GM12873 (cell line): ENCODE measurements at regions not wholly inside any gene's neighbourhood (a gene's known extent, or its start where the extent isn't known, plus 50 kb on each side); places are given as distances from the start of the nearest gene placed in this dataset.

Experiments used
- TF ChIP-seq, protein P1 (sequence below): IDR thresholded peaks from 2 replicates; pipeline ENCODE4 v1.5.1; 2012; ENCODE audit warnings: low read depth, mild to moderate bottlenecking, moderate library complexity, low read length, control low read depth; ENCODE audit not compliant: insufficient read depth; ENCODE audit errors: missing control alignments

DNA sequence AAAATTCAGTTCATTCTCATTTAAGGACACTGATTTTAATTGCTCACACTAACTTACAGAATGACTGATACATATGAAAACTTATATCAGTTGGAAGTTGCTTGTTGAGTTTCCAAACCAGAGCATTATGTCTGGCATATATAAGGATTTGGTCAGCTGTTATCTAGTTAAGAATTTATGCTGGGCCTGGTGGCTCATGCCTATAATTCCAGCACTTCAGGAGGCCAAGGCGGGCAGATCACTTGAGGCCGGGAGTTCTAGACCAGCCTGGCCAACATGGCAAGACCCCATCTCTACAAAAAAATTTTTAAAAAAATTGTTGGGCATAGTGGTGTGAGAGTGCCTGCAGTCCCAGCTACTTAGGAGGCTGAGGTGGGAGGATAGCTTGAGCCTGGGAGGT is 73.1 kb downstream of the SPRY1 start:
- TF ChIP-seq, protein P1, sequence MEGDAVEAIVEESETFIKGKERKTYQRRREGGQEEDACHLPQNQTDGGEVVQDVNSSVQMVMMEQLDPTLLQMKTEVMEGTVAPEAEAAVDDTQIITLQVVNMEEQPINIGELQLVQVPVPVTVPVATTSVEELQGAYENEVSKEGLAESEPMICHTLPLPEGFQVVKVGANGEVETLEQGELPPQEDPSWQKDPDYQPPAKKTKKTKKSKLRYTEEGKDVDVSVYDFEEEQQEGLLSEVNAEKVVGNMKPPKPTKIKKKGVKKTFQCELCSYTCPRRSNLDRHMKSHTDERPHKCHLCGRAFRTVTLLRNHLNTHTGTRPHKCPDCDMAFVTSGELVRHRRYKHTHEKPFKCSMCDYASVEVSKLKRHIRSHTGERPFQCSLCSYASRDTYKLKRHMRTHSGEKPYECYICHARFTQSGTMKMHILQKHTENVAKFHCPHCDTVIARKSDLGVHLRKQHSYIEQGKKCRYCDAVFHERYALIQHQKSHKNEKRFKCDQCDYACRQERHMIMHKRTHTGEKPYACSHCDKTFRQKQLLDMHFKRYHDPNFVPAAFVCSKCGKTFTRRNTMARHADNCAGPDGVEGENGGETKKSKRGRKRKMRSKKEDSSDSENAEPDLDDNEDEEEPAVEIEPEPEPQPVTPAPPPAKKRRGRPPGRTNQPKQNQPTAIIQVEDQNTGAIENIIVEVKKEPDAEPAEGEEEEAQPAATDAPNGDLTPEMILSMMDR = no peak

DNA sequence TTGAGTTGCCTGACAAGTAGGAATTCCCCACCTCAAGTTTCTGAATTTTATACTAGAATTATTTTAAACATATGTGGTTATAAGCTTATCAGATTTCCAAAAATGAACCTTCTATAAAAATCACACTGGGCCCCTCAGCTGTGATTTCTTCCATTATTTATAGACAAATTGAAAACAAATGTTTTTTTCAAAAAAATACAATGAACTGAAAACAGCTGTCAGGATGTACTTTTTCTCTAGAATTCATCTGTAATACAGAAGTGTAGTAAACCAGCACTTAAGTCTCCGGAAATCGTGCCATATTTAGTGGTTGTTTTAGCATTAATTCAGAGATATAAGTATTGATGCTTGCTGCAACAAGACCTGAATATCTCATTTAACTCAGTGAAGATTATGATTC is 74.0 kb downstream of the SPRY1 start:
- TF ChIP-seq, protein P1 = no peak

DNA sequence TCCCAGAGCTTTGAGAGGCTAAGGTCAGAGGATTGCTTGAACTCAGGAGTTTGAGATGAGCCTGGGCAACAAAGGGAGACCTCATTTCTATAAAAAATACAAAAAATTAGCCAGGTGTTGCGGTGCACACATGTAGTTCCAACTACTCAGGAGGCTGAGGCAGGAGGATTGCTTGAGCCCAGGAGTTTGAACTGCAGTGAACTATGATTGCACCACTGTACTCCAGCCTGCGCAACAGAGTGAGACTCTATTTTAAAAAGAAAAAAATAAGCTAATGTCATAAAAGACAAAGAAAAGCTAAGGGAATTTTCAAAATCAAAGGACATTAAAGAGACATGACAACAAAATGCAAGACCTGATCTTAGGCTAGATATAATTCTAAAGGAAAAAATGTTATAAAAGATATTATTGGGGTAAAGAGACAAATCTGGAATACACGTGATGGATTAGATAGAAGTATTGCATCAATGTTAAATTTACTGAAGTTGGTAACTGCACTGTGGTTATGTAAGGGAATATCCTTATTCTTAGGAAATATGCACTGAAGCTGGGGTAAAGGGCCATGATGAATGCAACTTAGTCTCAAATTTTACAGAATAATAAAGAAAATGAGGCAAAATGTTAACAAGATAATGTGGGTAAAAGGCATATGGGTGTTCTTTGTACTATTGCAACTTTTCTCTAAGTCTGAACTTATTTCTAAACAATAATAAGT is 75.2 kb downstream of the SPRY1 start:
- TF ChIP-seq, protein P1 = no peak

DNA sequence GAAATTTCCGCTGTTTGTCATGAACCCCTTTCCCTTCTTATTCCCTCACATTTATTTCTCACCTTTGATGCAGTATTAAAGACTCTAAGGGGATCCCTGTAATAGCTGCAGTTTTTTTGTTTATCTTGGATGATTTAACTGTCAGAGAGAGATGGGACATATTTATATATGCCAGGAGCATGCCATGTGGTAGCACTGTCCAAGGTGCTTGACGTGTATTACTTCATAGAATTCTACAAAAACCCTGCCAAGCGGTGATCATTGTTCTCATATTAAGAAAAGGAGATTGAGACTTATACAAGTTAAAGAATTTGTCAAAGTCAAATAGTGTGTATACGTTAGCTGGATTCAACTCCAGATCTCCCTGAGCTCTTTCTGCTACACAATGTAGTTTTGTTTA is 78.2 kb downstream of the SPRY1 start:
- TF ChIP-seq, protein P1 = no peak

DNA sequence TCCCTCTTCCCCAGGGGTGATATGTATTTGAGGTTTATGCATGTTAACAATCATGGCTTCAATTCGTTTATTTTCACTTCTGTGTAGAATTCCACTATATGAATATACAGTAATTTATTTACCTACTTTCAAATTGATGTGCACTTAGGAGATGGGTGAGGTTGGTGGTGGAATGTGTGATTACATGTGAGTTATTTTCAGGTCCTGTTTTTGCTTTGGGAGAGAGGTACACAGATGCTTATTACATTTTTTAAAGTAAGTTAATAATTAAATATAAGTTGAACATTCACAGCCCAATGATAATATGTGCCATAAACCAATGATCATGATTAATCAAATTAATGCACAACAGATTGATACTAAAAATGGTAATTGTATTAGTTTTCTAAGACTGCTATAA is 79.5 kb downstream of the SPRY1 start:
- TF ChIP-seq, protein P1 = no peak

DNA sequence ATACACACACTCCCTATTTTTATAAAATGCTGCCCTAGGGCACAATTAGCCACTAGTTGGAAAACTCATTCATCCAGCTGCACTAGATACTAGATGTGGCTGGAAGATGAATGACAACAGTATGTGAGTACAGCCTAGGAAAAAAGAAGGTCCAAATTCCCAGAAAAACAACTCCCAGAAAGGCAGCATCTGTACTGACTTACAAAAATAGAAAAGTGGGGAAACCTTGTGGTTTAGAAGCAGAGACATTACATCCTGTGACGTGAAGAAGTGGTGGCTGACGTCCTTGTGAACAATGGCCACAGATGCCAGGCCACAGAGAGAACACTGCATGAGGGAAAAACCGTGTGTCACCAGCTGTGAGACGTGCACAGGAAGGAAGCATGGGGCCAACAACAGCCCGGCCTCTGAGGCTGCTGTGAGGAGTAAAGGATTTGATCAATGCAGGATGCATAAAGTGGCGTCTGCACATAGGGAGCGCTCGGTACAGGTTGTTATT is 81.2 kb downstream of the SPRY1 start:
- TF ChIP-seq, protein P1 = no peak

DNA sequence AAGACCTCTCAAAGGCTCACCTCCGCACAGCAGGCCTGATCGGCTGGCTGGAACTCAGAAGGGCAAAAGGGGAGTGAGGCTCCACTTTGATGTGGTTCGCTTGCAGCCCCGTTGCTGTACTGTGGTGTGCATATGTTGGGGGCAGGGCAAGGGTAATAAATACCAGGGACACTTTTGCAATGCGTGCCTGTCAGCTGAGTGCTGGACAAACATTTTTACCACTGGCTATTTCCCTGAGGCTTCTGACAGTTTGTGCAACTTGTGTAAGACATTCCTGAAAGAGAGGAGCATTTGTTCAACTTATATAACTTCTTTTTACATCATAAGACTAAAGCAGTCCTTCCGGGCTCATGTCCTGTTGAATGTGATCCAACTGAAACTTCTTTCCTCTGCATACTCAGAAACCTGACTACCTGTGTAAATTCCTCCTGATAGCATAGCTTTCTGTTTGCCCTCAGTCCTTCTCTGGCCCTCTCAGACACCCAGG is 82.3 kb downstream of the SPRY1 start:
- TF ChIP-seq, protein P1 = no peak
